ENCODE measurements at regions not wholly inside any gene's neighbourhood (a gene's known extent, or its start where the extent isn't known, plus 50 kb on each side); places are given as distances from the start of the nearest gene placed in this dataset.

GRCh38 chr7:106731187-106731586 is 70.2 kb upstream of the CCDC71L start:
- TF ChIP-seq, protein P1, sequence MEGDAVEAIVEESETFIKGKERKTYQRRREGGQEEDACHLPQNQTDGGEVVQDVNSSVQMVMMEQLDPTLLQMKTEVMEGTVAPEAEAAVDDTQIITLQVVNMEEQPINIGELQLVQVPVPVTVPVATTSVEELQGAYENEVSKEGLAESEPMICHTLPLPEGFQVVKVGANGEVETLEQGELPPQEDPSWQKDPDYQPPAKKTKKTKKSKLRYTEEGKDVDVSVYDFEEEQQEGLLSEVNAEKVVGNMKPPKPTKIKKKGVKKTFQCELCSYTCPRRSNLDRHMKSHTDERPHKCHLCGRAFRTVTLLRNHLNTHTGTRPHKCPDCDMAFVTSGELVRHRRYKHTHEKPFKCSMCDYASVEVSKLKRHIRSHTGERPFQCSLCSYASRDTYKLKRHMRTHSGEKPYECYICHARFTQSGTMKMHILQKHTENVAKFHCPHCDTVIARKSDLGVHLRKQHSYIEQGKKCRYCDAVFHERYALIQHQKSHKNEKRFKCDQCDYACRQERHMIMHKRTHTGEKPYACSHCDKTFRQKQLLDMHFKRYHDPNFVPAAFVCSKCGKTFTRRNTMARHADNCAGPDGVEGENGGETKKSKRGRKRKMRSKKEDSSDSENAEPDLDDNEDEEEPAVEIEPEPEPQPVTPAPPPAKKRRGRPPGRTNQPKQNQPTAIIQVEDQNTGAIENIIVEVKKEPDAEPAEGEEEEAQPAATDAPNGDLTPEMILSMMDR (IDR thresholded peaks at IDR 0.05), result no peak
- no peak for TF ChIP-seq POLR2A (IDR thresholded peaks at IDR 0.05)

Measured in tibial nerve (tissue), 3 donors.